Gastrocnemius medialis (tissue), 4 donors: ENCODE measurements at regions not wholly inside any gene's neighbourhood (a gene's known extent, or its start where the extent isn't known, plus 50 kb on each side); places are given as distances from the start of the nearest gene placed in this dataset.

ENCODE experiments used
- CTCF ChIP-seq, 5 experiments: fragments of 450-650 bp in 3 of 5; fragments of 200-600 bp in 2 of 5; sonication (generic) in 2 of 5; IDR thresholded peaks in 4 of 5; conservative IDR thresholded peaks in 1 of 5; 1 replicate in 4 of 5; 2 replicates in 1 of 5; pipeline ENCODE4 v1.5.1; 2016 to 2019; ENCODE audit warnings: antibody characterized with exemption in 5 of 5, mild to moderate bottlenecking in 3 of 5, moderate library complexity in 3 of 5
- POLR2A ChIP-seq, 2 donors: fragments of 450-650 bp; IDR thresholded peaks; one replicate each; pipeline ENCODE4 v1.6.1; 2017; ENCODE audit warnings: antibody characterized with exemption in 2 of 2, mild to moderate bottlenecking in 2 of 2, moderate library complexity in 2 of 2

GRCh38 chr3:23083701-23084100 is 119.4 kb upstream of the UBE2E2 start:
- TF ChIP-seq POLR2A (IDR thresholded peaks at IDR 0.05) (no peak), CTCF (IDR thresholded peaks at IDR 0.05 in 4 of 5, conservative IDR thresholded peaks at IDR 0.05 in 1 of 5) (no peak)
